Thymus (tissue), 11 donors: ENCODE measurements at regions not wholly inside any gene's neighbourhood (a gene's known extent, or its start where the extent isn't known, plus 50 kb on each side); places are given as distances from the start of the nearest gene placed in this dataset.
A peak's percentile ranks its signal among the peaks of the same experiment; 100 is the strongest.
"Not testable (repeated sequence)": the region's sequence is repeated elsewhere in the genome, so short reads cannot be mapped to it uniquely, and the experiment has no call there.

ENCODE experiments used
- DNase-seq, 9 donors: peaks; one replicate each; pipeline ENCODE4 v3.0.0-alpha.2; 2013; ENCODE audit warnings: low spot score in 9 of 9, low read depth in 6 of 9, missing footprints in 1 of 9
- H3K27ac ChIP-seq, 2 donors: one replicate each; pipeline ENCODE4 v1.5.1; 2013; ENCODE audit warnings: control low read depth in 1 of 2, low read depth in 1 of 2, low read length in 1 of 2, mild to moderate bottlenecking in 1 of 2, moderate library complexity in 1 of 2
- H3K27me3 ChIP-seq, 2 donors: one replicate each; pipeline ENCODE4 v1.5.1; 2013; ENCODE audit warnings: low read length in 1 of 2; ENCODE audit not compliant: control insufficient read depth in 2 of 2, insufficient read depth in 1 of 2
- H3K36me3 ChIP-seq, 2 donors: one replicate each; pipeline ENCODE4 v1.5.1; 2013; ENCODE audit warnings: low read length in 1 of 2, mild to moderate bottlenecking in 1 of 2, moderate library complexity in 1 of 2; ENCODE audit not compliant: control insufficient read depth in 2 of 2, insufficient read depth in 2 of 2
- H3K4me1 ChIP-seq, 2 donors: one replicate each; pipeline ENCODE4 v1.5.1; 2013; ENCODE audit warnings: low read length in 2 of 2; ENCODE audit not compliant: control insufficient read depth in 2 of 2, insufficient read depth in 2 of 2
- H3K4me3 ChIP-seq, 2 donors: one replicate each; pipeline ENCODE4 v1.5.1; 2013; ENCODE audit warnings: low read length in 2 of 2, control low read depth in 1 of 2, mild to moderate bottlenecking in 1 of 2
- H3K9me3 ChIP-seq, 2 donors: one replicate each; pipeline ENCODE4 v1.5.1; 2013; ENCODE audit warnings: low read length in 1 of 2, mild to moderate bottlenecking in 1 of 2; ENCODE audit not compliant: control insufficient read depth in 2 of 2, insufficient read depth in 1 of 2
- WGBS: extraction: QIAGEN DNeasy Blood & Tissue Kit; methylation state at CpG from one replicate; pipeline ENCODE4 v1.1.7; 2013; 5-methylcytosine and 5-hydroxymethylcytosine counted together
- donor health status: healthy.

- peaks cover 0 to 17% of the 10 kb centered on the region in 2 donors for H3K4me1 ChIP-seq
- no peak for DNase-seq
- H3K9me3 ChIP-seq, result no peaks in the 10 kb centered on the region
- H3K36me3 ChIP-seq, result no peaks in the 10 kb centered on the region
- no peak overlapping the region for H3K27ac ChIP-seq
- H3K27me3 ChIP-seq, result no peaks in the 10 kb centered on the region
- WGBS, result 99% methylated on average over 1 of the region's 1 CpG
- no peak overlapping the region for H3K4me3 ChIP-seq
Measured at GRCh38 chr10:4243651-4244050, 458.6 kb upstream of the KLF6 start.

GRCh38 chr10:4243169-4243568, 458.2 kb upstream of the KLF6 start:
- Histone ChIP-seq H3K4me3 (no peak overlapping the region), H3K27me3 (no peaks in the 10 kb centered on the region), H3K36me3 (no peaks in the 10 kb centered on the region), H3K4me1 (peaks cover 0 to 14% of the 10 kb centered on the region in 2 donors), H3K27ac (no peak overlapping the region), H3K9me3 (no peaks in the 10 kb centered on the region)
- no peak for DNase-seq
- 97% methylated on average over 6 of the region's 6 CpGs for WGBS

GRCh38 chr10:4242561-4243035, 457.6 kb upstream of the KLF6 start:
- WGBS, result 47% methylated on average over 2 of the region's 2 CpGs
- H3K4me3 ChIP-seq, result no peak overlapping the region

GRCh38 chr10:4241724-4242345, 456.8 kb upstream of the KLF6 start:
- no peaks in the 10 kb centered on the region for H3K36me3 ChIP-seq
- H3K27me3 ChIP-seq, result no peaks in the 10 kb centered on the region
- no peaks in the 10 kb centered on the region for H3K9me3 ChIP-seq
- H3K4me1 ChIP-seq, result peaks cover 0 to 10% of the 10 kb centered on the region in 2 donors
- peak overlapping the region in 1 of 2 donors; percentile 64 for H3K27ac ChIP-seq
- no peak overlapping the region for H3K4me3 ChIP-seq
- 89% methylated on average over 7 of the region's 7 CpGs for WGBS
- DNase-seq, result no peak

More at GRCh38 chr10:4242561-4243035, 457.6 kb upstream of the KLF6 start:
- Histone ChIP-seq H3K36me3 (no peaks in the 10 kb centered on the region), H3K27ac (peak overlapping the region in 1 of 2 donors; percentile 64), H3K9me3 (no peaks in the 10 kb centered on the region), H3K4me1 (peaks cover 0 to 10% of the 10 kb centered on the region in 2 donors), H3K27me3 (no peaks in the 10 kb centered on the region)
- DNase-seq, result no peak

- Histone ChIP-seq H3K4me1 (peaks cover 0 to 10% of the 10 kb centered on the region in 2 donors), H3K36me3 (no peaks in the 10 kb centered on the region), H3K27ac (no peak overlapping the region), H3K9me3 (no peaks in the 10 kb centered on the region), H3K27me3 (no peaks in the 10 kb centered on the region), H3K4me3 (no peak overlapping the region)
- WGBS, result 97% methylated on average over 7 of the region's 7 CpGs
- no peak for DNase-seq
Measured at GRCh38 chr10:4240608-4241197, 455.7 kb upstream of the KLF6 start.

- no peak overlapping the region for H3K4me3 ChIP-seq
- peaks cover 0 to 10% of the 10 kb centered on the region in 2 donors for H3K4me1 ChIP-seq
- no peak overlapping the region for H3K27ac ChIP-seq
- no peaks in the 10 kb centered on the region for H3K36me3 ChIP-seq
- no peaks in the 10 kb centered on the region for H3K9me3 ChIP-seq
- no peaks in the 10 kb centered on the region for H3K27me3 ChIP-seq
- WGBS, result 99% methylated on average over 3 of the region's 3 CpGs
- no peak for DNase-seq
Measured at GRCh38 chr10:4239186-4239585, 454.2 kb upstream of the KLF6 start.

GRCh38 chr10:4236905-4237304, 451.9 kb upstream of the KLF6 start:
- not testable (repeated sequence) for H3K9me3 ChIP-seq, H3K36me3 ChIP-seq, H3K4me3 ChIP-seq, H3K27me3 ChIP-seq, DNase-seq, H3K27ac ChIP-seq, H3K4me1 ChIP-seq
- 97% methylated on average over 2 of the region's 2 CpGs for WGBS

GRCh38 chr10:4234661-4235060, 449.7 kb upstream of the KLF6 start:
- 92% methylated on average over 8 of the region's 8 CpGs for WGBS
- DNase-seq, result no peak
- Histone ChIP-seq H3K36me3 (no peaks in the 10 kb centered on the region), H3K27me3 (no peaks in the 10 kb centered on the region), H3K4me1 (no peaks in the 10 kb centered on the region), H3K27ac (no peak overlapping the region), H3K9me3 (no peaks in the 10 kb centered on the region), H3K4me3 (no peak overlapping the region)

GRCh38 chr10:4231439-4231838, 446.4 kb upstream of the KLF6 start:
- no peaks in the 10 kb centered on the region for H3K4me1 ChIP-seq
- 97% methylated on average over 7 of the region's 7 CpGs for WGBS

More at GRCh38 chr10:4231439-4231838, 446.4 kb upstream of the KLF6 start:
- no peaks in the 10 kb centered on the region for H3K9me3 ChIP-seq
- H3K4me3 ChIP-seq, result no peak overlapping the region
- H3K27ac ChIP-seq, result no peak overlapping the region
- no peak for DNase-seq
- no peaks in the 10 kb centered on the region for H3K27me3 ChIP-seq
- no peaks in the 10 kb centered on the region for H3K36me3 ChIP-seq
